Fibroblast of mammary gland (primary cell): ENCODE measurements at regions not wholly inside any gene's neighbourhood (a gene's known extent, or its start where the extent isn't known, plus 50 kb on each side); places are given as distances from the start of the nearest gene placed in this dataset.

ENCODE experiments used
- DNase-seq: peaks from one replicate; pipeline ENCODE4 v3.0.0-alpha.2; 2010; ENCODE audit warnings: low read depth
- H3K4me3 ChIP-seq: 2 replicates; pipeline ENCODE4 v1.5.1; 2011; ENCODE audit warnings: low read depth, mild to moderate bottlenecking, low read length, moderate library complexity; ENCODE audit not compliant: control insufficient read depth
- CTCF ChIP-seq: conservative IDR thresholded peaks from 2 replicates; pipeline ENCODE4 v1.5.1; 2011; ENCODE audit warnings: low read depth, low read length, inconsistent platforms; ENCODE audit not compliant: control insufficient read depth, insufficient read depth

- no peak overlapping the region for H3K4me3 ChIP-seq
- TF ChIP-seq CTCF = no peak
- DNase-seq = no peak
These were observed 384.8 kb downstream of the PPP4R3C start for GRCh38 chrX:27078371-27078770.

- no peak for TF ChIP-seq CTCF
- no peak overlapping the region for H3K4me3 ChIP-seq
- no peak for DNase-seq
These were observed 405.3 kb downstream of the PPP4R3C start for GRCh38 chrX:27057883-27058282.

- DNase-seq = no peak
- no peak overlapping the region for H3K4me3 ChIP-seq
- no peak for TF ChIP-seq CTCF
These were observed 423.8 kb downstream of the PPP4R3C start for GRCh38 chrX:27039332-27039731.

- DNase-seq = no peak
- no peak for TF ChIP-seq CTCF
- no peak overlapping the region for H3K4me3 ChIP-seq
These were observed 454.7 kb downstream of the PPP4R3C start for GRCh38 chrX:27008486-27008885.

GRCh38 chrX:26999634-27000033 is 463.5 kb downstream of the PPP4R3C start:
- no peak for DNase-seq
- TF ChIP-seq CTCF = no peak
- H3K4me3 ChIP-seq = no peak overlapping the region

- H3K4me3 ChIP-seq = no peak overlapping the region
- DNase-seq = no peak
- no peak for TF ChIP-seq CTCF
These were observed 504.9 kb downstream of the PPP4R3C start for GRCh38 chrX:26958261-26958660.

- no peak for TF ChIP-seq CTCF
- no peak overlapping the region for H3K4me3 ChIP-seq
- DNase-seq = no peak
These were observed 509.1 kb downstream of the PPP4R3C start for GRCh38 chrX:26954029-26954428.
